SHP77 treated with DMSO at 0.1 percent for 48 hours (cell line): ENCODE measurements at regions not wholly inside any gene's neighbourhood (a gene's known extent, or its start where the extent isn't known, plus 50 kb on each side); places are given as distances from the start of the nearest gene placed in this dataset.

ENCODE experiments used
- DNase-seq: peaks from one replicate; lab custom pipeline; 2025; lab: John Stamatoyannopoulos, UW

- no peak for DNase-seq
These were observed 77.7 kb upstream of the PELI1 start for GRCh38 chr2:64221935-64222334.

DNA sequence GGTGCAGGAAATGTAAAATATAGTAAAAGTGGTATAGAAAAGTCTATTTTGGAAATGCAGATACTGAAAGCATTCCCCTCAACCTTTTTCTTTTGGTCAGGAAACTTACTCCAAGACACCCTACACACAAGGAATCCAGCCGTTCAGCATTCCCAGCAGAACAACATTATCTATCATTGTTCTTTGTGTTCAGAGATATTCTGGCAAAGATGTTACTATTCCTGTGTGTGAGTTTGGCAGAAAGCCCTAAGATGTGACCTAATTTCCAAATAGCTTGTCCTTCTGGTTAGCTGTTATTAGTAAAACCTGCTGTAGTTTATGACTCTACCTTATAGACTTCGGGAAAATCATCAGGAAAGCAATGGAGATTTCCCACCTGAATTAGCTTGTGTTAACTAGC, 78.1 kb upstream of the PELI1 start:
- no peak for DNase-seq

- DNase-seq: no peak
These were observed 78.8 kb upstream of the PELI1 start for GRCh38 chr2:64223055-64223454.

- no peak for DNase-seq
These were observed 81.3 kb upstream of the PELI1 start for GRCh38 chr2:64225491-64225890.

GRCh38 chr2:64226611-64227010, 82.4 kb upstream of the PELI1 start:
- no peak for DNase-seq

DNA sequence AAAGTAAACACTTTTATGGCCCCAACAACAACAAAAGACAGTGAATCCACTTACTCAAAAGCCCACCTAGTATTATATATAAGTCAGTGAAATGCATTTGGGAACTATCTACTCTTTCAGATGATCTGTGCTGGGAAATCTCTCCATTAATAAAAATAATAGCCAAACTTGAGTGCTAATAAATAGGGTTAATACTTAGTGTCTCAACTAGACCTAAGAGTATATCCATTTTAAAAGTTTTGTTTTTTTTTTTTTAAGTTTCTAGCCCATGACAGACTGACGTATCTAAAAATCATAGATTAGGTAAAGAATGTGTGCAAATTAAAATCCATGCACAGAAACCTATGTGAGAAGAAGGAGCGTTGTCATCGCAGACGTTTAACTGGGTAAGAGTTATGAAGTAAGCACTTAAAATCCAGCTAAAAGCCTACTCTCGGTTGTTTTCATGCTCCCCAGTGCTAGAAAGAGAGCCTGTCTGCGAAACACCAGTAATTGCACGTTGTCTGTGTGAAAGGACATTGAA, 83.4 kb upstream of the PELI1 start:
- no peak for DNase-seq

- DNase-seq: peak; percentile 92
These were observed 84.0 kb upstream of the PELI1 start for GRCh38 chr2:64228126-64228678.

- no peak for DNase-seq
These were observed 84.7 kb upstream of the PELI1 start for GRCh38 chr2:64228918-64229317.

DNA sequence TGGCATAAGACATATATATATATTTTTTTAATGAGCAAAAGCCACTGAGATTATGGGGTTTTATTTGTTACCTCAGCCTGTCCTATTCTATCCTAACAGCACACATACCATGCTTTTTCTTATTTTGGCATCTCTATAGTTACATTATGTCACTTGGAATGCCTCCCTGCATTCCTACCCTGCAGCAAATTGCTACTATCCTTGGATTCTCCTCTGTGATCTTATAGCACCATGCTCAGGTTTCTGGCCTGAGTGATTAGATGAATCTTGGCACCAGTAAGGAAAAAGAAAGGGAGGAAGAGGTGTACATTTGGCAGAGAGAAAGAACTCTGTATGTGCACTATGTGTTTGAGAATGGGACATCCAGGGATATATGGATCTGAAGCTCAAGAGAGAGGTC, 86.3 kb upstream of the PELI1 start:
- no peak for DNase-seq

DNA sequence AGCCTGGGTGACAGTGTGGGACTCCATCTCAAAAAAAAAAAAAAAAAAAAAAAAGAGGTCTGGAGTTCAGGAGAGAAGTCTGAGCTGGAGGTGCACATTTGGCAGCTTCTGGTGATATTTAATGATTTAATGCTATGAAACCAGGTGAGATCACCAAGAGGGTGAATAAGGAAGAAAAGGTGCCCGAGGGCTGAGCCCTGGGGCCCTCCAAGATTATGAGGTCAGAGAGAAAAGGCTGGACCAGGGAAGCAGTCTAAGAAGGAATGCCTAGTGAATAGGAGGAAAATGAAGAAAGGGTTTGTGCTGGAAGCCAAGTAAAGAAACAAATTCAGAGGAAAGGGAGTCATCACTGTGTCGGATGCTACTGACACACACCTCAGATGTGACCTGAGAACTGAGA, 88.0 kb upstream of the PELI1 start:
- no peak for DNase-seq

DNA sequence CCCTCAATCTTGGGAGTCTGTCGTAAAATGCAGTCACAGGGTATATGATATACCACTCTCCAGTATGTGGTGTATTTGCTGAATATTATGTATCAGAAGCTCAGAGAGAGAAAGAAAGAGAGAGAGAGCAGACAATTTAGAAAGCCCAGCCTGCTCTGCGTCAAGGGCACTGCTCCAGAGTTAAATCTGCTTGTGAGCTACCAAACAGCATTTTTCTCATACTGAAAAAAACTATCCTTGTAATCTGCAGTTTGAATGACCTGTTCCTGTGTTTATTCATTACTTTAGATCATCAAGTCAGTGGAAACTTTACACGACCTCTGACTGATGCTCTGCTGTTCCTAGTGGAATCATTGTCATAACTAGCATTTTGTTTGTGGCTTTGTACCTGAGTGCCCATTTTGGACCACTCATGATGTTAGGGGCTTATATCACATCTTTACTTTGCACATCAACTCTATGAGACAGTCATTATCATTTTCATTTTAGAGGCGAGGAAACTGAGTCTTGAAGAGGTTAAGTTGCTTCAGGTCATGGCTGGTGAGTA, 89.2 kb upstream of the PELI1 start:
- DNase-seq: no peak

GRCh38 chr2:64234150-64234549, 89.9 kb upstream of the PELI1 start:
- no peak for DNase-seq

DNA sequence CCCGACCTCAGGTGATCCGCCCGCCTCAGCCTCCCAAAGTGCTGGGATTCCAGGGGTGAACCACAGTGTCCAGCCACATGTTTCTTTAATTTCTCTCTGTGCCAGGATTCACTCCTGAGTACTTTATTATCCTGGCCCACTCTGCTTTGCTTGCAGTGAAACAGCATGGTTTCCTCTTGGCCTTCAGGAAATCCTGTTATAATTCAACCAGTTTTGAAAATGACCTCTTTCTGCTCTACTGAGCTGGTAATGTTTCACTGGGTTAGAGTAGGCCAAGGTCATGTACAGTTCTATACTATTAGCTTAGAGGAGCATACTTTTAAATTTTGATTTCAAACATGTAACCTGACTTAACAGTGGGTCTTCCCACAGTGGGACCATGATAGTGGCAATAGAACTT, 90.6 kb upstream of the PELI1 start:
- no peak for DNase-seq

- no peak for DNase-seq
These were observed 93.0 kb upstream of the PELI1 start for GRCh38 chr2:64237266-64237665.

GRCh38 chr2:64238799-64239198, 94.6 kb upstream of the PELI1 start:
- no peak for DNase-seq

DNA sequence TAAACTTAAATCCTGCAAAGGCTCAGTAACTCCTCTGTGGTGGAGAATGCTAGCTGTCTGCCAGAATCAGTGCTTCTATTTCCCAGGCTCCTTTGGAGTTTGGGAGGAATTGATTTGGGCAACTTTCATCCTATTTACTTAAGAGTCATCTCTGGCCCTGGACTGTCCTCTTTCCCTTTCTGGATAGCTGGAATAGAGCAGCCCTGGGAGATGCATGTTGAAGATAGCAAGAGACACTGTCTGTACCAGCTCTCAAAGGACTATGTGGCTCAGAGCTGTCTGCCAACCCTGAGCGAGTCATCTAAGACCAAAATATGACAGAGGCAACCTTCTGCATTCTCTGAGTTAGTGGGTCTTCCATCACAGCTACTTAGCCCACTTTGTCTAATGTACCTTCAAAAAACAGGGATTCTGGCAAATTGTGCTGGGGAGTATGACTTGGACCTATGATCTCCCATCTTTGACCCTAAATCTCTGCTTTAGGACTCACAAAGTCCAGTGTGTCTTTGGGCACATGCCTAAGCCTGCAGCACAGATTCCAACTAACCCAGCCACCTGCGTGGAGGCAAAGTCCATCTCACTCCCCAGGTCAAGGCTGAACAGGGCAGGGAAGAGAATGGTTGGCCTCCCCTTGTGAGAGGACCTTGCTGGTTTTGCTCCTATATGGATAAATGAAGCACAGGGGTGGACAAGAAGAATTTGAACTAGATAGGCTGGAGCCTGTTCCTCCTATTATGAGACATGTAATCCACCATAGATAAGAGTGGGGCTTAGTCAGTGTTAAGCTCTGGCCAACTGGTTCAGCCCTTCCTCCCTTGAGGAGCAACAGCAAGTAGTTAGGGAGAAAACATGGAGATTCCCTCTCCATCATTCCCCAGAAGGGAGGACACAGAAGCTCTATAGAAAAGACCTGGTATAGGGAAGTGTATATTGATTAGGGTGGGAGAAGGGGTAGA, 99.1 kb upstream of the PELI1 start:
- no peak for DNase-seq

GRCh38 chr2:64244037-64244416, 99.8 kb upstream of the PELI1 start:
- no peak for DNase-seq

DNA sequence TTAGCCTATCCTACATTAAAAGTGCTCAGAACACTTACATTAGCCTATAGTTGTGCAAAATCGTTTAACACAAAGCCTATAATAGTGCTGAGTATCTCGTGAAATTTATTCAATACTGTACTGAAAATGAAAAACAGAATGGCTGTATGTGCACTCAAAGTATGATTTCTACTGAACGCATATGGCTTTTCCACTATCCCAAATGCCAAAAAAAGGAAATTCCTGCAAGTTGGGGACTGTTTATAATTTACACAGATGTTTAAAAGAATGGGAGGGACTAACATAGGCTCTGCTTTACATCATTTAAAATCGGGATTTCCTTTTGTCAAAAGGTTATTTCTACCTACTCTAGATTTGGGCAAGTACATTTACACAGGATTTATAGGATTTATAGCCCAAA, 101.4 kb upstream of the PELI1 start:
- DNase-seq: no peak

DNA sequence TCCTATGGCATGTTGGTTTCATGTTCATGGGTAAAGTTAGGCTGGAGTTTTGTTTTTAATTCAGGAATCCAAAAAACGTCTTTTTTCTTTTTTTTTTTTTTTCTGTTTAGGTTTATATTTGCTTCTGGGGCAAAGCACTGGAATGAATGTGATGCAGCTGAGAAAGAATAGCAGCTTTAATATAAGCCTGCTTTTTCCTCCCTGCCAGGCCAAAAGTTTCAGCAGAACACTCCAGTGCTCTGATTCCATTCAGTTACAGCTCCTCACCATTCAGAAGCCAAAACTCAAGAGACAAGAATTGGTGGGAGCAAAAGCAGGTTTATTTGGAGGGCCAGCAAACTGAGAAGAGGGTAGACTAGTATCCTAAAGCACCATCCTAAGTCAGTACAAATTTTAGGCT, 102.7 kb upstream of the PELI1 start:
- no peak for DNase-seq

GRCh38 chr2:64249426-64249825, 105.2 kb upstream of the PELI1 start:
- no peak for DNase-seq

- DNase-seq: no peak
These were observed 105.8 kb upstream of the PELI1 start for GRCh38 chr2:64250063-64250462.

DNA sequence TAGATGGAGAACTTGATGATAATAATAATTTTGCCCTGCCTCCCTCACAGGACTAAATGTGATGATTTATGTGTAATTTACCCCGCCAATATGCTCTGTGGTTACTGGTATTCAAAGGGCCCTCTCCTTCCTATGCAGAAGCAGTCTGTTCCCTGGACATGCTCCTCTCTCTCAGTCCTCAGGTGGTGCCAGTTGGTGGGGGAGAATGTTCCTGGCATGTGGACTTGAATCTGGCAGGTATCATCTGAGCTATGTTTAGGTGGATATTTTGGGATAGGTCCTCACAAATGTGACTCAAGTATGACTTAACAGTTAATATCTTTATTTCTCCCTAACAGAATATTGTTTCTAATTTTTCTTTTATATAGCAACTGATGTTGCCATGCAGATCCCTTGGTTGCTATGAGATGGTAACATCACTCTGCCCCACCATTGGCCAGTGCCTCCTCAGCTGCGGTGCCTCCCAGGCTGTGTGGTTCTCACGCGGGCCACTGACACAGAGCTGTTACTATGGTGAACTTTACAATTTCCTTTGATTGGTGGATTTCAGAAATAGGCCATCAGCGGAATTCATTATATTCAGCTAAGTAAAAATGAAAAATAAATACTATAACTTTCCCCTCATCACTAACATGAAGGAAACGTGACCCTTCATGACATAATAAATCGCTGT, 106.7 kb upstream of the PELI1 start:
- DNase-seq: no peak
